ENCODE measurements at regions not wholly inside any gene's neighbourhood (a gene's known extent, or its start where the extent isn't known, plus 50 kb on each side); places are given as distances from the start of the nearest gene placed in this dataset.

DNA sequence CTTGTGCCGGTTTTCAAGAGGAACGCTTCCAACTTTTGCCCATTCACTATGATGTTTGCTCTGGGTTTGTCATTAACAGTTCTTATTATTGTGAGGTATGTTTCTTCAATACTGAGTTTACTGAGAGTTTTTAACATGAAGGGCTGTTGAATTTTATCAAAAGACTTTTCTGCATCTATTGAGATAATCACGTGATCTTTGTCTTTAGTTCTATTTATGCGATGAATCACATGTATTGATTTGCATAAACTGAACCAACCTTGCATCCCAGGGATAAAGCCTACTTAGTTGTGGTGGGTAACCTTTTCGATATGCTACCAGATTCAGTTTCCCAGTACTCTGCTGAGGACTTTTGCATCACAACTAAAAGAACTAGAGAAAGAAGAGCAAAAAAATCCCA is 318.0 kb downstream of the GASK1B start:
- DNase-seq = no peak

DNA sequence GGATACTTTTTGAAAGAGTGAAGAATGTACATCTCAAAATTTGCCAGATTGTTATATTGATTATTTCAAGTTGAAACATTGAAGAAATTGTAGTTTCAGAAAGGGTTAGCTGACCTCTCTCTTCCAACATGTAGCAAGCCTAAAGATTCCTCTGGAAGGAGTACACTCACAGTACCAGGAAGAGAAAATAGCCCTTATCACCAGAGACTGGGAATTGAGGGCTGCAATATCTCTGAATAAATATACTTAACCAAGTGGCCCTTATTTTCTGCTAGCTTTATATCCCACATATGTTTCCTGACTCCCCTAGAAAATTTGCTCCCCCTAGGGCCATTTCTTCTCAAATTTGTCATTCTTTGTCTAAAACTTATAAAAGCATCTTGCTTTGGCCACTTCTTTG is 332.2 kb downstream of the GASK1B start:
- DNase-seq = no peak

DNA sequence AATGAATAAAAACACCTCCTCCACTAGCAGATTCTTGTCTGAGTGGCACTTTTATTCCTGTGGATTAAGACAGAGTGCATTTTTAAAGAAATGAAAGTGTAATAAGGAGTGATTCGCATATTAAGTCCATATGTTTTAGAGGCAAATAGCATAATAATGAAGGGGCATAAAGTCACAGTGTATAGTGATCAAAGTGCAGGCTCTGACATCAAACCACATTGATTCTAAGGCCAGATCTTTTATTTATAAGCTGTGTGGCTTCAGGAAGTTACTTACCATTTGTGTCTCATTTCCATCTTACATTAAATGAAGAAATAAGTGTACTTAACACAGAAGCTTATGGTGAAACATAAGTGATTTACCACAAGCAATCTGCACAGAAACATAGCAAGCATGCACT is 332.8 kb downstream of the GASK1B start:
- DNase-seq = no peak

DNA sequence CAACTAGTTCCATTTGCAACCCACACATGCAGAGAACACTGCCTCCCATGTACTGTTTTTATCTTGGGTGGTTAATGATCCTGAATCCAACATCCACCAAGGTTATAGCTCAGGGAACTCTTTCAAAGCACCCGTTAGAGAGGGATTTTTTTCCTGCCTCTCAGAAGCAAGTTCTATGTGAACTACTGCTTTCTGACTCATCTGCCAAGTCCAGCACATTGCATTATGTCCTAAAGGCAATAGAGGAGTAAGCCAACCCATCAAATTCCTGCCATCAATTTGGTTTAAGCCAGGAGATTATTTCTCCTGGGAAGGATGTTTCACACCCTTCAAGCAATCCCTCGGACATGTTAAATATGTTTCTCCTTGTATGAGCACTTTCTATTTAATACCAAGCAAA is 334.5 kb downstream of the GASK1B start:
- DNase-seq = no peak

DNA sequence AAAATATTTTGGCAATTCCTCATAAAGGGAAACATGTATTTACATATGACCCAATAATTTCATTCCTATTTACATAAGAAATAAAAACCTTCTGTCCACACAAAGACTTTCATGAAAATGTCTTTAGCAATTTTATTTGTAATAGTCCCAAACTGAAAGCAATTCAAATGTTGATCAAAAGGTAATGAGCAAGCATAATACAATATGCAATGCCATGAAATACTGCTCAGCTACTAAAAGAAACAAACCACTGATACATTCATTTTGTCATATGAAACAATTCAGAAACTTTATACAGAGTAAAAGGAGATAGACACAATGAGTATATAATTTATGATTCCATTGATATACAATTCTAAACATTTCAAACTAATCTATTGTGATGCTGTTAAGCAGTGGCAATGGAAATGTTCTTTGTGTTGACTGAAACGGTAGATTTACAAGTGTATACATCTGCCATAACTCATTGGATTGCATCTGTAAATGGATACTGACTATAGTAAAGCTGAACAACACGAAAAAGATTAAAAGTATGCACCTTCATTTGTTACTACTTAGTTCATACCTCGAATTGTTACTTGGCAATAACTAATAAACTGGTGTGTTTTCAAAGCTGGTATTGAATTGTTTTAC is 335.6 kb downstream of the GASK1B start:
- no peak for DNase-seq

DNA sequence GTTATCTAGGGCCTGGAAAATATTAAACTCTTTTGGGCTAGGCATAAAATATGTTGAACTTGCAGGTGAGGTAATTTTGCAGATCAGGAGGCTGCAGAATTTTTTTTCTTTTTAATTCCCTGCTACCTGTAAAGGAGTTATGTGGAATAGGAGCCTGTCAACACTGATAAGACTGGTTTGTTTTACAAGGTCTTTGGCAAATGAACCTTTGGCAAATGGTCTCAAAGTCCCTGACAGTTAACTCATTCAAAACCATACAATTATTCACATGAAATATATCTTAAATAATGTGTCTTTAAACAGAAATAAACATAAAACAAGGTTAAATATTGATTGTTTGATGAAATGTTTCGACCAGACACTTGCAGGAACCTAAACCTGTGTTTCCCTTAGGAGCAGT is 340.2 kb downstream of the GASK1B start:
- no peak for DNase-seq

DNA sequence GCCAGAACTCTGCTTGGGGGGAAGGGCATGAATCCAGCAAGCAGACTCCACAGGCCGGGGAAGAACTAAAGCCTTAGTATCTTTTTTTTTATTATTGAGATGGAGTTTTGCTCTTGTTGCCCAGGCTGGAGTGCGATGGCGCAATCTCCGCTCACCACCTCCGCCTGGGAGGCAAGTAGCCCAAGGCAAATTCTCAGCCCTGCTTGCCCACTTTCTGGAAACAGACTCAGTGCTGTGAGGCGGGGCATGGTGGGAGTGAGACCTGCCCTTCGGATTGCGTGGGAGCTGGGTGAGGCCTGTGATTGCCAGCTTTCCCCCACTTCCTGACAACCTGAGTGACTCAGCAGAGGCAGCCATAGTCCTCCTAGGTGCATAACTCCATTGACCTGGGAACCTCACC is 348.8 kb downstream of the GASK1B start:
- no peak for DNase-seq

DNA sequence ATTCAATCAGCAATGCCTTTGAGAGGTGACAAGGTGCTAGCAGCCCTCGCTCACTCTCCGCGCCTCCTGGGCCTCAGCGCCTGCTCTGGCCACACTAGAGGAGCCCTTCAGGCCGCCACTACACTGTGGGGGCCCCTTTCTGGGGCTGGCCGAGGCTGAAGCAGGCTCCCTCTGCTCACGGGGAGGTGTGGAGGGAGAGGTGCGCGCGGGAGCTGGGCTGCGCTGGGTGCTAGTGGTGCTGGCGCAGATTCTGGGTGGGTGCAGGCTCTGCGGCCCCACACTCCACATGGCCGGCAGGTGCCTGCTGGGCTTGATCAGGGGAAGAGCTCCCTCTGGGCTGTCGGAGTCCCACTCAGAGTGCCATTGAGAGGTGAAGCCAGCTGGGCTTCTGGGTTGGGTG is 351.0 kb downstream of the GASK1B start:
- no peak for DNase-seq

DNA sequence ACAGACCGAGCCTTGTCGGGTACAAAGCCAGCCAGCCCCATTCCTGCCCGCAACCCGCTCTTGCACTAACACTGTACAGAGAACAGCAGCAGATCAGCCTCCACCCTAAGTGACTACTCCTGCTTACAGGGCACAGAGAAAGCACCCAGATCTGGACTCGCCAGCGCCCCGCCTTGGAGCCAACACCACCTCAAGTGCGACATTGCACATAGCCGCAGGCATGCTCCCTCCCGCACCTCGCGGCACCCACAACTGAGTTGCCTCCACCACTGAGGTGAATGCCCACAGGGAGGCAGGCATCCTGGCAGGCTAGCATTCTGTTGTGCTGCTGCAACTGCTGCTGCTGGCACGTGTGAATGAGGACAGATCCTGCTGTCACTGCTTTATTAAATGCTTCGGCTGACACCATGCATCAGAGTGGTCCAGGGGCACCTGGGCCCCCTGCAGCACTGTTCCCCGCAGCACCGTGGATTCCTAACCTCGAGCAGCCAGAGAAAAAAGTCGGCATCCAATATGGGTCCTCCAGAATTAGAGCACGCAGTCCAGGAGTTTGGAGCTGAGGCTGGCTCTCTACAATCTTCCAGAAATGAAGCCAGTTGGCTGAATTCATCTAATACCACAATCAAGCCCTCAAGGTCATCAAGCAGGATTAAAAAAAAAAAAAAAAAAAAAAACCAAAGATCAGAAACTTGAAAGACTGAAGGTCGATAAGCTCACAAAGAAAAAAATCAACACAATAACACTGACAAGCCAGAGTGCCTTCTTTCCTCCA is 352.9 kb downstream of the GASK1B start:
- DNase-seq = no peak

DNA sequence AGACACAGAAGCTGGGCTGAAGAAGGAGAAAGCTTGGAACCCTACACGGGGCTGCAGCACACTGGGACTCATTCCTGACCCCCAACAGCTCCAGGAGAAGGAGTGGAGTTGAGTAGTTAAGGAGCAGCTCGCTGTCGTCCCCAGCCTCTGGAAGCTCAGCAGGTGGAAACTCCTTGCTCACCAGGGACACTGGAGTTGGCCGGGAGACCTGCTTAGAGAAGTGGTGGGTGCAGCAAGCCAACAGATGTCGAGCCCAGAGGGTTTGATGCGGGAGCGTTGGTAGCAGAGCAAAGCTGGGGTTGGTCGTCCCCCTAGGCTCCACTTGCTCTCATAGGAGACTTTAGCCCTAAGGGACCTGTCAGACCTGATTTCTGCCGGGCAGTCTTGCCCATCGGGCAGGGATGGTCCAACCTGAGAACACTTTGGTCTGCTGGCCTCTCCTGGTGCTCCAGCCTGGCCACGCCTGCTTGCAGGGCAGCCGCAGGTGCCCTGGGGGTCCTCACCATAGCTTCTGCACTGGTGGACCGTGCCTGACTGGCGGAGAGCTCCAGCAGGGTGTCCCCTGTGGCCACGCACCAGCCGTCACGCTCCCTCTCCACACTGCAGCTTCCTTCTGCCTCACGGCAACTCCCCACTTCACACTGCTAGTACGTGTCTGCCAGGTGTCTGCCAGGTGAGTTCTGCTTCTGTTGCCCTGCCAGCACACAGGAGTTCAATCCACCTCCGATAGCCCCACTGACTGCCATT is 353.7 kb downstream of the GASK1B start:
- DNase-seq = no peak

DNA sequence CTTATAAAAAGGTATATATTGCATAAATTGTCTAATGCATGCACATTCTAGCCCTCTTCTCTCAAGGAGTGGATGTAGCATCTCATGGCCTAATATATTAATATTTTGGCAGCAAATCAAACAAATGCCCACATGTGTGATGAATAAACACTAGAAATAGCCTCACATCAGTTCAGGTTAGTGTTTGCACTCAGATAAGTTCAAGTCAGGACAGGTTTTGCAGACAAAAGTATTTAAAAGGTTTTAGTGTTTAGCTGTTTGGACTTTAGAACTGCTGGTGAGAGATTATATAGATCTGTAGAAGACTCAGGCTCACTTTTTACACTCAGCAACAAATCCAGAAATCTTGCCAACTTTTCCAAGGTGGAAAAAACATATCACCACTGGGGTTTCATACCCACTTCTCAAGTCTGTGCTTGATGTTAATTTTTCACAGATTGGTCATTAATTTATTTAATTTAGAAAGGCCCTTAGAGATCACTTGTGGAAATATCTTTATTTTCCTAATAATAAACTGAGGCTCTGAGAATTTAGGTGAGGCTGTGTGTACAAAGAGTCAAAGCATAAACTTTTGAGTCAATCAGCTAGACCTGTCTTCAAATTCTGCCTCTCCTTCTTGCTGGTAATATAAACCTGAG is 362.6 kb downstream of the GASK1B start:
- DNase-seq = no peak

DNA sequence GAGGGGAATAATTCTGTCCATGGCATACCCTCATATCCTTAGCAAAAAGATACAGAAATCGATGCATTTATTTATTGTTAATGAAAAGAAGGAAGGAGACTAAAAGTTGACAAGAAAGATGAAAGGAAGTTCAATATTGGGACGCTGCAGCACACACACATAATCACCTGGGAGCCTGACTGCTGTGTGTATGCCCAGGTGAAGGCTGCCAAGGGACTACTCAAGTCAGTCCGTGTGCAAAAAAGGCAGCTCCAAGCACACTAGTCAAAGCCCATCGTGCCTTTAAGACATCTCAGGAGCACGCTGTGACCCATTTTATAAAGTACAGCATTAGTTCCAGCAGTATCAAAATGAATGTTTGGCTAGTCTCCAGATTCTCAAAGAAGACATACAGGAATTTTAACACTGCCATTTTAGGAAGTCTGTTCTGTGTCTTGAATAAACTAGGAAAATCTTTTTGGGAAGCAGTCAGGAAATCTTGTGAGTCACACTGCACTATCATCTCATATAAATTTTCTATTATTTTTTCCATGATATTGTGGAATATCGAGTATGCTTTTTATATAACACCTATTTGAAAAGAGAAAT is 363.9 kb downstream of the GASK1B start:
- no peak for DNase-seq

DNA sequence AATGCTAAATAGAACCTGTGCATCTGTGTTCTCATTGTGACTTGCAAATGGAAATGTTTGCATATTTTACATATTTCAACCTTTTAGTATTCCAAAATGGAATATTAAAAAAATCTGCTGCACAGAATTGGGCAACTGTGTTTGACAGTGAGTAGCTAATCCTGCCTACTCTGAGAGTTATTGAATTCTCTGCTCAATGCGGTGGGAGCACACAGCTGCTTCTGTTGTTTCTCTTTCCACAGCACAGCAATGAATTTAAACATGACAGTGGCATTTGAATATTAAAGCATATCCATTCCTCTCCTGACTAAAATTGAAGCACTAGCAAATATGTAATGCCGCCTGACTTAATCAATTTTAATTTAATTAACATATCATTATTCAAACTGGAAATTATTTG is 366.6 kb downstream of the GASK1B start:
- no peak for DNase-seq

DNA sequence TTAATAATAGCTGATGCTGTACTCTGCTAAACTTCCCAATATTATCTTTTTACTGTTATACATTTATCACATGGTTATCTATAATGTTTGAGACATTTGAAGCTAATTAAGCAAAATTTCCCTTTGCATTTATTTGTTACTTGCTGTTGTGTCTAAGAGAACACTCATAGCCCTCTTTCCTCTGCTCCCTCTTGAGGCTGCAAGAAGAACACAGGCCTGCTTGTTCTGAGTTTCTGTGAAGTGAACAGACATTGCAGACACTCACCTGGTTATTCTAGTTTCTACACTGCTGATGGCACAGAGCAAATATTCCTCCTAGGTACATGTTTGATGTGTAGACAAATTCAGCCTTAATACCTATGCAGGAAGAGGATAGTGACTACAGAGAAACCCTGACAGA is 367.8 kb downstream of the GASK1B start:
- no peak for DNase-seq

DNA sequence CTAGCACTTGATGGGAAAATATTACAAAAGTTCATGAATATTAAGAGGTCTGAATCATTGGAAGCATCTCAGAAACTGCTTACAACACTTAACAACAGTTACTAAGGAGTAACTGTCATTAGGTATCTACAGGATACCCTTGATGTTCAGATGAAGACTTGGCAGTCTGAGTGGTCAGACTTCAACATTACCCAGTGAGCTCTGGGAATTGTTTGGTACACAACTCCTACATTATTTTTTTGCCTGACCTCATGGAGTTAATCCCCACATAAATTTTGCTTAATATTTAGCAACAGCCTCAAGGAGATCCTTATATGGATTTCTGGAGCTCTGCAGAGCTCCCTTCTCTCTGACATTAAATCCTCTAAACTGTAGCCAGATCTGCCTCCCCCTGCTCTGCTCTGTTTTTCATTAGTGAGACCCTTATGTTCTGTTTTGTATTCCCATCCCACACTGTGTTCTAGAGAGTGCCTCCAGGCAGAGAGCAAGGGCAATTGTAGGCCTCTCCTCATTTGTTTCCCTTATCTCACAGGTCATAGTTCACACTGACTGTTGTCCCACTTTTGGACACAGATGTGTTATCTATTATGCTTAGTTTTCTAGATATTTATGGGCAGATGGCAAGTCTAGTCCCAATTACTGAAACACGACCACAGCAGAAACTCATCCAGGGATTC is 368.8 kb downstream of the GASK1B start:
- no peak for DNase-seq

DNA sequence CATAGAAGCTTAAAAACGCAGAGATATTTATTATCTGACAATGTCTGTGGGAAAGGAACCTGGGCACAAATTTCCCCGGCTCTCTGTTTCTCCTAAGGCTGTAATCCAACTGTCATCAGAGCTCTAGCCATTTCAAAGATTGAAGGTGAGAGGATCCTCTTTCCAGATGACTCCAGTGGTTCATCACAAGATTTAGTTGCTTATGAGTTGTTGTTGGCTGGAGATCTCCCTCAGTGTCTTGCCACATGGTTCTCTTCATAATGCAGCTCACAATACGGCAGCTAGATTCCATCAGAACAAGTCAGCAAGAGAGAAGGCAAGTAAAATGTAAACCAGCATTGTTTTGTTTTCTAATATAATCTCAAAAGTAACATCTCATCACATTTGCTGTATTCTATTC is 369.4 kb downstream of the GASK1B start:
- no peak for DNase-seq

DNA sequence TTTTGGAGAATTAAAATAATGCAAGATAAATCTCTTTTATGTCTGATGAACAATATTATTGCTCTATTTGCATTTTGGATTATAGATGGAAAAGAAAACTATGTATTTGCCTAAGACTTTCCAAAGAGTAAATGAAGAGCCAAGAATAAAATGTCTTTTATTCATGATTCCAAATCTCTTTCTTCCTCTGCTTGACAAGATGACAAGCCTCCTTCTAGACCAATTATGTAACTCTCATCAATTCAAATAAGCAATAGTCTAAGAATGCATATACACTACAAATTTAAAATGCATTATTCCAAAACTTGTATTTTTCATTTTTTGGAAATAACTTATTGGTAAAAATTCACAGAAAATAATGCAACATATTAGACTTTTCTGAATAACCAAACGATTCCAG is 377.3 kb downstream of the GASK1B start:
- no peak for DNase-seq

DNA sequence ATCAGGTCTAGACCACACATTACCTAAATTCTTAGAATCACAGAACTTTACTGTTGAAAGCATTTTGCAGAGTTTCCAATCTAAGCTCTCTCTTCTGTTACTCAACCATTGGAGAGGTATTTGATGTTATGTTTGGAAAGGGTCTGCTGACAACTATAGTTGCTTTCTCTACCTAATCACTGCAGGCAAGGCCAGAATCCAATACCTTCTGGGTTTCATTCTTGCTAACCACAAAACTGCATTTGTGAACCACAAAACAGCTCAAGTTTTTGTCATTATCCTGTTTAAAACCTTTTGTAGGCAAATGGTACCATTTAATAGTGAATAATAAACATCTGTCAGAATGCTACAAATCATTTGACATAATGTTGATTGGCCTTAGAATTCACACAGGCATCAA is 380.1 kb downstream of the GASK1B start:
- no peak for DNase-seq

DNA sequence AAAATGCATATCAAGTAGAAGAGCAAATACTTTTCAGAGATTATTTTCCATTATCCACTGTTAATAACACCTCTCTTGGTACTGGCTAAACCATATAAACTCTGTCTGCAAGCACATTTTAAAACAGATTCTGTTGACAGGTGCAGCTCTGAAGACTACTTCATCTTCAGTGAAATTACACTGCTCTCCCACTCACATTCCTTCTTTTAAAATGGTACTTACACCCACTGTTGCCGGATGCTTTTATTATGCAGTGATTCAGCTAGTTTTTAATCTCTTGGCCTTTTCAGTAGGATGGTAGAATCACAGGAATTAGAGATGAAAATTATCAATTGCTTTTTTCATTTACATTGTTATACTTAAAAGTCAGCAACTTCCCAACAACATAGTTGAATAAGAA is 381.6 kb downstream of the GASK1B start:
- DNase-seq = no peak

DNA sequence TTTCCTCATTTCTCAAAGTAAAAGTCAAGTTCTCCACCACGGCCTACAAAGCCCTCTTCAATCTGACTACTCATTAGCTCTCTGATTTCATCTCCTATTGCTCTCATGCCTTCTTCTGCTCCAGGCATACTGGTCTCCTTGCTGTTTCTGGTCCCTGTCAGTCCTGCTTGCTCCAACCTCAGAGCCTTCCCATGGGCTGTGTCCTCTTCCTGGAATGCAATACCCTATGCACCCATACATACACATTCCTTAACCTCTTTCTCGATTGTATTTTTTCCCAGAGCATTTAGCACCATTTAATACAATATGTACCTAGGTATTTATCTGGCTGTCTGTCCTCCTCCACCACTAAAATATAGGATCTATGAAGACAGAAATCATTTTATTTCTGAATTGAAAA is 385.2 kb downstream of the GASK1B start:
- DNase-seq = no peak

DNA sequence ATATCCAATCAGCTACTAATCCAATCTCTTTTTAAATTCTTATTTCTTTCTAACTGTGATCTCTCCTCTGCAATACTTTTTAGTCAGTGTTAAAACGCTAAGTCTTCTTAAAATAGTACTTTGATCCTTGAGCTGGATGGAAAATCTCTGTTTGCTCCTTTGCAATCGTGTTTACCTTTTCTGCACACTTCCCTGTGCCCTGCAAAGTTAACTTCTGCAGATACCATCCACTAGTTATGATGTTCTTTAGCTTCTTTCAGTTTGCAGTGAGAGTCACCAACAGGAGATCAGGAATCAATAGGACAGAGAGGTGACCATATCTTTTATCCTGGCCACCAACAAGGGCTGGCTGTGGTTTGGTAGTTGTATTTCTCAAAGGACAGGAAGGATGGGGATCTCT is 391.5 kb downstream of the GASK1B start:
- DNase-seq = no peak

DNA sequence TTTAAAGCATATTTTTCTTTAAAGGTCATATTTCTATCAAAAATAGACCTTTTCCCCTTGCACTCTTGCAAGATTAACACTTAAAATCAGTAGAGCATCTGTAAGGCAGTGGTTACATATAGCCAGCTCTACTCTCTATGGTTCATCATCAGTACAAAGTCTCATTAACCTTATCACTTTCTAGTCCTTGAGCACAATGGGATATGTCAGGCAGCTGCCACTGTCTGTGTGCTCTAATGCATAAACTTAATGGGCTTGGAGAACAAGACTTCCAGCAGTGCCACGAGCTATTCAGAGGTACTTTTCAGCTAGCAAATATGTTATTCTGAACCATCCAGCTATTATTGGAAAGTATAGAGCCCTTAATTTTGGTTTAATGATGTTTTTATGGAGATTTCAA is 393.7 kb downstream of the GASK1B start:
- DNase-seq = no peak
